GM21390 (cell line): ENCODE measurements at regions not wholly inside any gene's neighbourhood (a gene's known extent, or its start where the extent isn't known, plus 50 kb on each side); places are given as distances from the start of the nearest gene placed in this dataset.

Source experiments
- ATAC-seq: cut with Tn5 transposase; IDR thresholded peaks from one replicate; pipeline ENCODE4 v1.9.1; 2021; ENCODE audit not compliant: unreplicated experiment

GRCh38 chr10:78821052-78821451, 247.7 kb upstream of the ZMIZ1 start:
- no peak for ATAC-seq

GRCh38 chr10:78828647-78829539, 239.9 kb upstream of the ZMIZ1 start:
- no peak for ATAC-seq

GRCh38 chr10:78829565-78829964, 239.2 kb upstream of the ZMIZ1 start:
- ATAC-seq, result no peak

- ATAC-seq, result no peak
Measured at GRCh38 chr10:78830062-78830975, 238.4 kb upstream of the ZMIZ1 start.

- ATAC-seq, result no peak
Measured at GRCh38 chr10:78830976-78831375, 237.8 kb upstream of the ZMIZ1 start.

- no peak for ATAC-seq
Measured at GRCh38 chr10:78831461-78831860, 237.3 kb upstream of the ZMIZ1 start.

- ATAC-seq, result no peak
Measured at GRCh38 chr10:78832281-78832680, 236.5 kb upstream of the ZMIZ1 start.

- no peak for ATAC-seq
Measured at GRCh38 chr10:78838141-78838657, 230.6 kb upstream of the ZMIZ1 start.

GRCh38 chr10:78843495-78843894, 225.3 kb upstream of the ZMIZ1 start:
- no peak for ATAC-seq

- no peak for ATAC-seq
Measured at GRCh38 chr10:78844960-78845607, 223.7 kb upstream of the ZMIZ1 start.

- ATAC-seq, result no peak
Measured at GRCh38 chr10:78846071-78846470, 222.7 kb upstream of the ZMIZ1 start.

- no peak for ATAC-seq
Measured at GRCh38 chr10:78846760-78847159, 222.0 kb upstream of the ZMIZ1 start.

- no peak for ATAC-seq
Measured at GRCh38 chr10:78847485-78847884, 221.3 kb upstream of the ZMIZ1 start.

- no peak for ATAC-seq
Measured at GRCh38 chr10:78849115-78849514, 219.7 kb upstream of the ZMIZ1 start.

- ATAC-seq, result no peak
Measured at GRCh38 chr10:78849731-78850130, 219.0 kb upstream of the ZMIZ1 start.

- no peak for ATAC-seq
Measured at GRCh38 chr10:78850644-78851435, 217.9 kb upstream of the ZMIZ1 start.

- no peak for ATAC-seq
Measured at GRCh38 chr10:78851647-78852046, 217.1 kb upstream of the ZMIZ1 start.

GRCh38 chr10:78852466-78853240, 216.1 kb upstream of the ZMIZ1 start:
- no peak for ATAC-seq

GRCh38 chr10:78853864-78854263, 214.9 kb upstream of the ZMIZ1 start:
- ATAC-seq, result no peak

- ATAC-seq, result no peak
Measured at GRCh38 chr10:78856421-78856820, 212.3 kb upstream of the ZMIZ1 start.
